Activated gamma-delta T cell treated with Interleukin-2 at 50 U/mL for 16 hours (primary cell): ENCODE measurements at regions not wholly inside any gene's neighbourhood (a gene's known extent, or its start where the extent isn't known, plus 50 kb on each side); places are given as distances from the start of the nearest gene placed in this dataset.

Experiments
- DNase-seq: peaks from one replicate; pipeline ENCODE4 v3.0.0-alpha.2; 2020

DNA sequence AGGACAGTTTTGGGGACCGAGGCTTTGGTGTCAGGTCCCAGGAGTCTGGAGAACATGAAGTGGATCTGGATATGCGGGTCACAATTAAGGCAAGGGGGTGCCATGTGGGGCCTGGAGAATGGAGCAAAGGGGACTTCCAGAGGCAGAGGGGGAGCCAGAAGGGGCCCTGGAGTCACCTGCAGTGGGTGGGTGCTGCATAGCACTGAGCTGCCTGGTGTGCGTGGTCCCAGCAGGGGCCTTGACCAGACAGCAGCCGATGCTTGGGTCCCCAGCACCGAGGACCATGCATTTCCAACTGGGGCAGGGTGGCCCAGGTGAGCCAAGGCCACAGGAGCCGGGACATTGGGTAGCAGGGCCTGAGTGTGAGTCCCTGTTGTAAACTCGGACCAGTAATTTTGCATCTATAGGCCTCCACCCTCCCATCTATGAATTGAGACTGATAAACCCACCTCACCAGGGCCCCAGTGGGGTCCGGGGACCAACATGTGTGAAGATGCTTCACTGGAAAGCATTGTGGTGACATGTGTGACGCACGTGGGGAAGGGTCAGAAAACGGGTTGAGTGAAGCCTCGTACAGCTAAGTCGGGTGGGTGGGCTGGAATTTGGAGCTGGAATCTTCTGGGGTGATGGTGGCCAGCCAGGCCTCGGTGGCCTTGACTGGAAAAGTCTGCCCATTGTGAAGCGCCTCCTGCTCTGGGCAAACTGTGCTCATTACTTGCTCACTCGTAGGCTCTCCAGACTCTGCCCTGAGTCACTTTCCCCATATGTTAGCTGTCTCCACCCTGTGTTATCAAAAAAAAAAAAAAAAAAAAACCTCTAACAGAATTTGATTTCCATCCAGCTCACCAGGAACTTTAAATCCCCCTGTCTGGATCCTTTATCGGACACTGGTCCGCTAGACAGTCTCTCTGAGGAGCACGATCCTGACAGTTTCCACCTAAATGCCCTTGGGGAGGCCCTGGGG is 90.5 kb upstream of the ZNF469 start:
- no peak for DNase-seq

DNA sequence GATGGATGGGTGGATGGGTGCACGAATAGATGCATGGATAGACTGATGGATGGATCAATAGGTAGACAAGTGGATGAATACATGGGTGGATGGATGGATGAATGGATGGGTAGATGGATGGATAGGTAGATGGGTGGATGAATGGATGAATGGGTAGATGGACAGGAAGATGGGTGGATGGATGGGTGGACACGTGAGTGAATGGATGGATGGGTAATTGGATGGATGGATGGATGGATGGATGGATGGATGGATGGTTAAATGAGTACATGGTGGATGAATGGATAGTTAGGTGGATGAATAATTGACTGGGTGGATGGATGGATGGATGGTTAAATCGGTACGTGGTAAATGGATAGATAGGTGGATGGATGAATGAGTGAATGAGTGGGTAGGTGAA is 89.7 kb upstream of the ZNF469 start:
- no peak for DNase-seq

GRCh38 chr16:88295671-88296436 is 86.9 kb upstream of the ZNF469 start:
- no peak for DNase-seq

GRCh38 chr16:88296437-88297177 is 86.2 kb upstream of the ZNF469 start:
- no peak for DNase-seq

DNA sequence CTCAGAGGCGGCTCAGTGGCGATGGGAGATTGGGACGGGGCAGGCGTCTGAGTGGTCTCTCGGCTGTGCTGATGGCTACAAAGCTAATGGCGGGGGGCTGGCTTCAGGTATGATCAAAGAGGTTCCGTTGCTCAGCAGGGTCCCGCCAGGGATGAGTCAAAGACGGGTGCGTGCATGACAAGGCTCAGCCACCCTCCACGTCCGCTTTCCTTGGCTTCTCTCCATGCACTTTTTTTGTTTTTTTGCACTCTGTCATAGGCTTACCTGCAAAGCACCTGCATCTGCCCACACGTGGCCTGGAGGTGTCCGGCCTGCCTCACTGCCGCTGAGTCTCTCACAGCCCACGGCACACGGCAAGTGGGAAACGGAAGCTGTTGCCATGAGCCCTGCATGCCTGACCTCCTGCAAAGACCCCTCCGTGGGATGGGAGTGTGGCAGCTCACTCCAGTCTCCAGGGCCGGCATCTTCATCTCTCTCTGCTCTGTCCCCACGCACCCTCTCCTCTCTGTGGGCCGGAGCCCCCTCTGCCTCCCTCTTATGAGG is 85.5 kb upstream of the ZNF469 start:
- DNase-seq: no peak

GRCh38 chr16:88298181-88298832 is 84.5 kb upstream of the ZNF469 start:
- no peak for DNase-seq

DNA sequence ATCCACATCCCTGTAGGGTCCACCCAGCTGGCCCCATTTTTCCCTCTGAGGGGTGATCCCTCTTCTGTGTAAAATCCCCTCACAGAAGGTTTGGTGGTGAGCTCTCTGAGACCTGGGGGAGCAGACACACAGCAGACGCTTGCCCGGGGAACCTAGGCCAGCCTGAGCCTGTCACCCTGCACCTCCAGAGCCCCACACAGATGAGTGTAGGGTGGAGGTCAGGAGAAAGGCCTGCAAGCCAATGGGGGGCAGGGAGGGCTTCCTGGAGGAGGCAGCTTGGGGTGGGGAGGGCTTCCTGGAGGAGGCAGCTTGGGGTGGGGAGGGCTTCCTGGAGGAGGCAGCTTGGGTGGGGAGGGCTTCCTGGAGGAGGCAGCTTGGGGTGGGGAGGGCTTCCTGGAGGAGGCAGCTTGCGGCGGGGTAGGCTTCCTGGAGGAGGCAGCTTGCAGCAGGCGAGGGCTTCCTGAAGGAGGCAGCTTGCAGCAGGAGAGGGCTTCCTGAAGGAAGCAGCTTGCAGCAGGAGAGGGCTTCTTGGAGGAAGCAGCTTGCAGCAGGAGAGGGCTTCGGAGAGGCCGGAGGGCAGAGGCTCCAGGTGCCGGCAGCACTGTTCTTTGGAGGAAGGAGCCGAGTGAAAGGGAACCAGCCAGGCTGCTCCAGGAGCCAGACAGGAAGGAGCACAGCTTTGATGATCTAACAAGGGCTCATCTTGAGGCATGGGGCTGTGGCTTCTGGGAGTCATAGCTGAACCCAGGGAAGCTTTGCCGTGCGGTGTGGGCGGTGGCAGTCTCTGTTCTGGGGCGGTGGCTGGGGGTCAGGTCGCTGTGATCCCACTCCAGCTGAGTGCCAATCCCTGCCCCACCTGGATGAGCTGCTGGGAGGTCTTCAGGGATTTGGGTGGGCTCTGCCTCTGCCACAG is 83.7 kb upstream of the ZNF469 start:
- DNase-seq: no peak

DNA sequence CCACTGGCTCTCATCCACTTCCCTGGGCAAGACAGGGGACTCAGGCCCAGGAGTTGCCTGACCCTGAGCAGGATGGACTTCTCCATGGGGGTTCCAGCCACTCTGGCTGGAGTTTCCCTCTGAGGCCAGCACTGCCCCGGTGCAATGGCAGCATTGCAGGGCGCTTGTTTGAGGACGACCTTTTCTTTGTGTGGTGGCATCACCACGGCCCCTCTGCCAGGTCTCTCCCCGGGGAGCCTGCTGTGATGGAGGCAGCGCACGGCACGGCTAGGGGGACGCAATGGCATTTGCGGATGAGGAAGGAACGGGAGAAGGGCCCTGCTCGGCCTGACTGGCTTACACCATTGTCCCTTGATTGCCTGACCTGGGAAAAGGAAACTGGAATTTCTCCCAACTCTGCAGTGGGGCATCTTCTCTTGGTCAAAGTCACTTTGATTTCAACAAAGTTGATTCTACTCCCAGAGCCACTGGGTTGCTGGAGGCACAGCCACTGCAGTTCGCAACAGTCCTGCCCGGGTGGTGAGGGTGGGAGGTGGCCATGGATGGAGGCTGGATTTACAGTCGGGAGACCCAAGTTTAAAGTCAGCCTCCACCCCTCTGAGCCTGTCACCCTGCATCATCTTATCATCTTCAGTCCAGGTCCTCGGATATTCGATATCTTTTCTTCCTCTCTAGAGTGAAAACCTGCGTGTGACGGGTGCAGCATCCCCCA is 82.9 kb upstream of the ZNF469 start:
- no peak for DNase-seq

DNA sequence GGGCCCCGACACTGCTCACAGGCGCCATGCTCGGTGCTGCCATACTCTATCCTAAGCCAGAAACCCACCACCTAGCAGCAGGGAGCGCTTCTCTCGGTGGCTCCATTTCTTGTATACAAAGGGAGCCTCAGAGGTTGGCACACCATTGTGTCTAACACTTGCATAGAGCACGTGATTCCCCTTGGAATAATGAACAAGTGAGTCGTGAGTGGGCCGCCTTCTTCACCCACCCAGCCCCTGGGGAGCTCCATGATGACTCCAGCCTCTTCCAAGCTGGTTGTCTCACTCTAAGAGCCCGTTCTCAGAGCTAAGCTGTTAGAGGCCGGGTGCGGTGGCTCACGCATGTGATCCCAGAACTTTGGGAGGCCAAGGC is 82.3 kb upstream of the ZNF469 start:
- no peak for DNase-seq

GRCh38 chr16:88301431-88301830 is 81.3 kb upstream of the ZNF469 start:
- no peak for DNase-seq

- no peak for DNase-seq
Observed at GRCh38 chr16:88301886-88302285, 80.9 kb upstream of the ZNF469 start.

DNA sequence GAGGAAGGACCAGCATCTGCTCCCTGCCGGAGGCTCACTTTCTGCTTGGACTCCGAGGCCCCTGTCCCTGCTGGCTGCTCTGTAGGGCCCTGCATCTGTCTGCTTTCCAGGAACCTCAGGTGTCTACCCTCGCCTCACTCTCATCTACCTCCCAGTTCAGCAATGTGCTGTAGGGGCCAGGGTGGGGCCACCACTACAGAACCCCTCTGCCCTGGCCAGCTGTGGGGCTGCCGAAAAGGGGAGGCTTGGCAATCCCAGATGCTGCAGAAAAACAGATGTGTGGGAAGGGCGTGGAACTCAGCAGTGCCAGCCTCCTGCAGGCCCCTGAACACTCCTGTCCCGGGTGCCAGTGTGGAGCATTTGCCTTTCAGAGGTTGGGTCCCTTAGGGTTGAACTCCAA is 80.1 kb upstream of the ZNF469 start:
- DNase-seq: no peak

GRCh38 chr16:88303405-88303804 is 79.4 kb upstream of the ZNF469 start:
- DNase-seq: no peak

GRCh38 chr16:88303890-88304819 is 78.6 kb upstream of the ZNF469 start:
- no peak for DNase-seq

GRCh38 chr16:88305176-88305575 is 77.6 kb upstream of the ZNF469 start:
- no peak for DNase-seq

DNA sequence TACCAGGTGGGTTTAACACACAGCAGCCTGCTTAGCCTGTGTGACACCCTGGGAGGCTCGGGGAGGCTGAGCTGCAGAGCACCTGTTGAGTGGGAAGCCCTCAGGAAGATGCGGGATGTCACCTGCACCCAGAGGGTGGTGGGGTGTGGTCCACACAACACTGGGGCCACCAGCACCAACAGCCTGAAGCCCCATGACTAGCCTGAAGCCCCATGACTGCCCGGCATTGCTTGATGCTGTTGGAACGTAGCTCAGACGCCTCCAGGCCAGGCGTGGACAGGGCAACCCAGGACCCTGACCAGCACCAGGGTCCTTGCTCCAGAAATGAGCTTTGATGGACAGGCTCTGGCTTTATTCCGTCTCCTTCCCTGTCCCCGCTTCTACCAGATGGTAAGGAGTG is 76.3 kb upstream of the ZNF469 start:
- no peak for DNase-seq

- no peak for DNase-seq
Observed at GRCh38 chr16:88306860-88307545, 75.8 kb upstream of the ZNF469 start.

GRCh38 chr16:88308441-88309173 is 74.2 kb upstream of the ZNF469 start:
- no peak for DNase-seq
